Ramos (cell line): ENCODE measurements at regions not wholly inside any gene's neighbourhood (a gene's known extent, or its start where the extent isn't known, plus 50 kb on each side); places are given as distances from the start of the nearest gene placed in this dataset.

ENCODE experiments used
- in situ Hi-C: fragments of 300-500 bp; cut with MboI; formaldehyde crosslinking; loops from one replicate; pipeline ENCODE4 v1.14.3; 2022; ENCODE audit warnings: low sequenced_read_pairs; ENCODE audit not compliant: unreplicated experiment

DNA sequence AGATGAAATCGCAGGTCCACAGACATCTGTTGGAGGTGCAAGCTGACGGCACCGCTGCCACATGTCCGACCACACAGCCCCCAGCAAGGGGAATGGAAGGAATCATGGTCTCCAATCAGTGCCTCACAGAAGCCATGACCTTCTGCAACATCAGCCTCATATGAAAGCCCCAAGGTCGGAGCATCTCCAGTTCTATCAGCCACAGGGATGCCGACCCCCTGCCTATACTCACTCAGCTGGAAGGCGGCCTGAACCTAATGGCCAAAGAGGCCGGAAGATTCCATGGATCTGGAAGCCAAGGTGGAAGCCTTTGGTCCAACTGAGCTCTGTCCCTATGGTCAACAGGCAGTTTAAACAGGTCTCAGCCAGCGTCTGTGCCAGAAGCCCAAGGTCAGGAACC lies 278.8 kb downstream of the TNS1 start:
- in situ Hi-C loops, result loop anchor here (25.0 kb wide), 1 partner anchor 1212 kb away; no protein-coding TSS in a partner anchor

- in situ Hi-C loops, result loop anchor here (25.0 kb wide), 1 partner anchor 1211 kb away; no protein-coding TSS in a partner anchor
Measured at GRCh38 chr2:217722883-217723472, 279.8 kb downstream of the TNS1 start.

DNA sequence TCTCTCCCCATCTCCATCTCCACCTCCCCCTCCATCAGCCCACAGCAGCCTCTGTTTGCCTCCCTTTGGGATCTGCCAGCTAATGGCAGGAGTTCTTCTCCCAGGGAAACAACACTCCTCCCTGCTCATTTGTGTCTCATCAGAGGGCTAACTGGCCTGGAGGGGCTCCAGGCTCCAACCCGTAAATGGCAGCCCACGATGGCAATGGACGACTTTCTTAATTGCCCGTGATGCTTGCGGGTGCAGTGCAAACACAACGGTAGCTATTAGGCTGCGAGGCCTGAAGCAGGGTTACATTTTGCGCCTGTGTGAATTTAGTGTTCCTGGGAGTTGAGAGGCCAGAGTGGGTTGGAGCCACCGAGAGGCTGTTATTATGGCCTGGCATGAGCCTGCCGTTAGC lies 285.1 kb downstream of the TNS1 start:
- in situ Hi-C loops, result loop anchor here (10.0 to 25.0 kb wide), 2 partner anchors 1033 to 1205 kb away; no protein-coding TSS in a partner anchor

- in situ Hi-C loops, result loop anchor here (10.0 to 25.0 kb wide), 2 partner anchors 1031 to 1203 kb away; no protein-coding TSS in a partner anchor
Measured at GRCh38 chr2:217715484-217715883, 287.3 kb downstream of the TNS1 start.

GRCh38 chr2:217714287-217714751 lies 288.5 kb downstream of the TNS1 start:
- in situ Hi-C loops, result loop anchor here (10.0 to 25.0 kb wide), 2 partner anchors 1030 to 1202 kb away; no protein-coding TSS in a partner anchor

- in situ Hi-C loops, result loop anchor here (10.0 to 25.0 kb wide), 2 partner anchors 1029 to 1201 kb away; no protein-coding TSS in a partner anchor
Measured at GRCh38 chr2:217713395-217714286, 289.2 kb downstream of the TNS1 start.

- in situ Hi-C loops, result loop anchor here (10.0 to 25.0 kb wide), 2 partner anchors 1028 to 1200 kb away; no protein-coding TSS in a partner anchor
Measured at GRCh38 chr2:217712431-217712830, 290.4 kb downstream of the TNS1 start.

GRCh38 chr2:217711188-217711587 lies 291.6 kb downstream of the TNS1 start:
- in situ Hi-C loops, result loop anchor here (10.0 to 25.0 kb wide), 2 partner anchors 1026 to 1199 kb away; no protein-coding TSS in a partner anchor

DNA sequence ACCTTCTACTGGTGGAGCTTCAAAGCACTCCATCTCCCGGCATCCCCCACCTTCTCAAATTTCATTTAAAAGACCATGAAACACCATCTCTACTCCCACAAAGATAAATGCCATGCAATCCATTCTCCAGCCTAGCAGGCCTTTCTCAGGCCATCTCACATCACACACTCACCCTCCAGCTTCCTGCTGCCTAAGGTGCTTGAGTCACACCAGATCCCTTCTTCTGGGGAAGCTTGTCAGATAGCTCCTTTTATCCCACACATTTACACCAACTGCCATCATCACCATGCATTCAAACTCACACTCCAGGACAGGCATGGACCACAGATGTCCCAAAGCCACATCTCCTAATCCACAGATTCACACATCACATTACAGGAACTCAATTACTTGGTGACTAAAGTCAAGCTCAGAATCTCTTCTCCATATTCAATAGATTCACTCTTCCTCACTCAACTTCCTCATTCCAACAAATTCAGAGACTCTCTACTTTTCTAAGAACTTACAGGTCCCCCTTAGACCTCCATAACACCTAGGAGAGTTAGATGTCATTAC lies 292.5 kb downstream of the TNS1 start:
- in situ Hi-C loops, result loop anchor here (10.0 to 25.0 kb wide), 2 partner anchors 1025 to 1198 kb away; no protein-coding TSS in a partner anchor

- in situ Hi-C loops, result loop anchor here (10.0 to 25.0 kb wide), 2 partner anchors 1025 to 1197 kb away; no protein-coding TSS in a partner anchor
Measured at GRCh38 chr2:217709478-217710210, 293.2 kb downstream of the TNS1 start.

GRCh38 chr2:217707131-217707611 lies 295.6 kb downstream of the TNS1 start:
- in situ Hi-C loops, result loop anchor here (25.0 kb wide), 1 partner anchor 1195 kb away; no protein-coding TSS in a partner anchor

GRCh38 chr2:217706513-217706912 lies 296.3 kb downstream of the TNS1 start:
- in situ Hi-C loops, result loop anchor here (25.0 kb wide), 1 partner anchor 1194 kb away; no protein-coding TSS in a partner anchor

DNA sequence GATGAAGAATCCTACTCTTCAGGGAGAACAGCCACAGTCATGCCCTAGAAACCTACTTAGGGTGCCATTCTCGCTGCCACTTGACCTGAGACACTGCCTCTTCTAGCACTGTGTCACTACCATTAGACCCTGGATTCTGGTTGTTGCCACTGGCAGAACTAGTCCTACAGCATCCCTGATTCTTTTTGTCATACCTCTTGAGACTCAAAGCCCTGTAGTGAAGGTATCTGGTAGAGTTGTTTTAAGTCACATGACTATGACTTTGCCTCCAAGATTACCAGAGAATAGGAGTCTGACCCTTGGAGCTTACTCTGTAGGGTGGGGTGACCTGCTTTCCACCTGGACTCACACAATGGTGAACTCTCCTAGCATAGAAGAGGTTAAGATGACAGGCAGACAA lies 296.7 kb downstream of the TNS1 start:
- in situ Hi-C loops, result loop anchor here (25.0 kb wide), 1 partner anchor 1194 kb away; no protein-coding TSS in a partner anchor

GRCh38 chr2:217705461-217705860 lies 297.3 kb downstream of the TNS1 start:
- in situ Hi-C loops, result loop anchor here (25.0 kb wide), 1 partner anchor 1193 kb away; no protein-coding TSS in a partner anchor

GRCh38 chr2:217703999-217704398 lies 298.8 kb downstream of the TNS1 start:
- in situ Hi-C loops, result loop anchor here (25.0 kb wide), 1 partner anchor 1192 kb away; no protein-coding TSS in a partner anchor

- in situ Hi-C loops, result loop anchor here (25.0 kb wide), 1 partner anchor 1191 kb away; no protein-coding TSS in a partner anchor
Measured at GRCh38 chr2:217703102-217703501, 299.7 kb downstream of the TNS1 start.

DNA sequence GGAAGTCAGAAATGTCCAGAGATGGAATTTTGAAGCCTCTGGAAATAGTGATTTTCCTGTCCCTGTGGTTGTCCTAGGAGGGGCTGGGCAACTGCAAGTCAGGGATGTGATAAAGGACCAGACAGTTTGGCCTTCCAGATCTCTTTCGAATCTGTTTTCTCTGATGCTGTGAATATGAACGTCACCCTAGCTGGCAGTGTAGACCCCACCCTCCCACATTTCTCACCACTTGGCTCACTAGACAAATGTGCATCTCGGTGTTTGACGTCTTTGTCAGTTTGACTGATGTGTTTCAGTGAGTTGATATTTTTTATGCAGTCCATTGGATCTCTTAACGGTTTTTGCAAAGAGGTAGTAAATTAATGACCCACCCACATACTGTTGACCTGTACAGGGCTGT lies 301.2 kb downstream of the TNS1 start:
- in situ Hi-C loops, result loop anchor here (25.0 kb wide), 1 partner anchor 1189 kb away; no protein-coding TSS in a partner anchor

- in situ Hi-C loops, result no loop called here
Measured at GRCh38 chr2:217698691-217699090, 304.1 kb downstream of the TNS1 start.

DNA sequence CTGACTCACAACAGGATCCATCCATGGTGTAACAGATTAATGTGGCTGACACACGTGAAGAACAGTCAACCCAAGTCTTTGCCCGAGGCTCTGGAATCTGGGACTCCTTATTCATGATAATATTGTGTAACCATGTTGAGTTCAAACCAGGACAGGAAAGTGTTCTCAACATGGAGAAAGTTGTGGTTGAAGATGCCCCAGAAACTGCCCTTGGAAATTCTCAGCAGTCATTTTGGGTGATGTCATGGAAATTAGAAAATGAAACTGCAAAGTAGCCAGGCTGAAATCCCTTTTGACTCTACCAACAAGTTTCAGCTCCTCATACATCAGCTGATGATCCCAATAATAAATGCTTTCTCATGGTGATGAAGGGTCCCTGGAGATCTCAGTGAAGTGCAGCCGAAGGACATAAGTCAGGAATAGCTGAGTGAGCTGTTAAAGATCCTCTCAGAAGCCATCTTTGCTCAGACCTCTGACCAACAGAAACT lies 307.7 kb downstream of the TNS1 start:
- in situ Hi-C loops, result no loop called here
